ENCODE measurements at regions not wholly inside any gene's neighbourhood (a gene's known extent, or its start where the extent isn't known, plus 50 kb on each side); places are given as distances from the start of the nearest gene placed in this dataset.

DNA sequence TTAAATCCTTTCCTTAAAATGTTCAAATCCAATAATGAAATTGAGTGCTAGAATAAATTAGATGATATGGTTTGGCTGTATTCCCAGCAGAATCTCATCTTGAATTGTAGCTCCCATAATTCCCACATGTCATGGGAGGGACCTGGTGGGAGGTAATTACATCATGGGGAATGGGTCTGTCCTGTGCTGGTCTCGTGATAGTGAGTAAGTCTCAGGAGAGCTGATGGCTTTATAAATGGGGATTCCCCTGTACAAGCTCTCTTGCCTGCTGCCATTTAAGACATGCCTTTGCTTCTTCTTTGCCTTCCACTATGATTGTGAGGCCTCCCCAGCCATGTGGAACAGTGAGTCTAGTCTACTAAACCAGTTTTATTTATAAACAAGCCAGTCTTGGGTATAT lies 508.5 kb downstream of the ETNK1 start:
- TF ChIP-seq EZH2phosphoT487 (conservative IDR thresholded peaks at IDR 0.05; ENCODE audit: low read length): no peak
- no peak for TF ChIP-seq CTCF (IDR thresholded peaks at IDR 0.05; ENCODE audit: insufficient read depth, low read length, poor library complexity, severe bottlenecking)
- Histone ChIP-seq H3K9me3 (ENCODE audit: insufficient read depth, low read length) (no peaks in the 10 kb centered on the region), H3K4me2 (ENCODE audit: low read depth, low read length, poor library complexity, severe bottlenecking) (no peak overlapping the region), H3F3A (ENCODE audit: insufficient read depth) (no peaks in the 10 kb centered on the region), H3K4me3 (ENCODE audit: insufficient read depth, low read length, poor library complexity, severe bottlenecking) (no peak overlapping the region), H3K27ac (ENCODE audit: low read depth, low read length) (no peak overlapping the region), H3K27me3 (ENCODE audit: low read length) (no peaks in the 10 kb centered on the region), H3K79me2 (ENCODE audit: insufficient read depth, low read length) (no peaks in the 10 kb centered on the region), H3K36me3 (ENCODE audit: low read length) (no peaks in the 10 kb centered on the region), H3K9ac (ENCODE audit: low read length) (no peak overlapping the region), H2AFZ (ENCODE audit: low read depth, low read length, severe bottlenecking) (no peak overlapping the region), H3K9me2 (replicated peaks; ENCODE audit: insufficient read depth, low read length) (0 out of 2 replicates have a peak, but pooled peaks cover 6% of the 10 kb centered on the region), H4K20me1 (ENCODE audit: low read depth, low read length) (no peaks in the 10 kb centered on the region)

GRCh38 chr12:23139026-23139425 lies 514.1 kb downstream of the ETNK1 start:
- no peak for TF ChIP-seq EZH2phosphoT487 (conservative IDR thresholded peaks at IDR 0.05; ENCODE audit: low read length)
- TF ChIP-seq CTCF (IDR thresholded peaks at IDR 0.05; ENCODE audit: insufficient read depth, low read length, poor library complexity, severe bottlenecking): no peak
- no peak overlapping the region for H3K27ac ChIP-seq (ENCODE audit: low read depth, low read length)
- H3F3A ChIP-seq (ENCODE audit: insufficient read depth): no peaks in the 10 kb centered on the region
- H3K27me3 ChIP-seq (ENCODE audit: low read length): no peaks in the 10 kb centered on the region
- H3K9me3 ChIP-seq (ENCODE audit: insufficient read depth, low read length): no peaks in the 10 kb centered on the region
- H2AFZ ChIP-seq (ENCODE audit: low read depth, low read length, severe bottlenecking): no peak overlapping the region
- H3K9me2 ChIP-seq (replicated peaks; ENCODE audit: insufficient read depth, low read length): 0 out of 2 replicates have a peak, but pooled peaks cover 6% of the 10 kb centered on the region
- no peaks in the 10 kb centered on the region for H4K20me1 ChIP-seq (ENCODE audit: low read depth, low read length)
- no peaks in the 10 kb centered on the region for H3K79me2 ChIP-seq (ENCODE audit: insufficient read depth, low read length)
- H3K36me3 ChIP-seq (ENCODE audit: low read length): no peaks in the 10 kb centered on the region
- no peak overlapping the region for H3K4me3 ChIP-seq (ENCODE audit: insufficient read depth, low read length, poor library complexity, severe bottlenecking)
- H3K4me2 ChIP-seq (ENCODE audit: low read depth, low read length, poor library complexity, severe bottlenecking): no peak overlapping the region
- H3K9ac ChIP-seq (ENCODE audit: low read length): no peak overlapping the region

- no peak for TF ChIP-seq CTCF (IDR thresholded peaks at IDR 0.05; ENCODE audit: insufficient read depth, low read length, poor library complexity, severe bottlenecking)
- TF ChIP-seq EZH2phosphoT487 (conservative IDR thresholded peaks at IDR 0.05; ENCODE audit: low read length): no peak
- H3K9me2 ChIP-seq (replicated peaks; ENCODE audit: insufficient read depth, low read length): 0 out of 2 replicates have a peak, but pooled peaks cover under 1% of the 10 kb centered on the region
- no peaks in the 10 kb centered on the region for H3K9me3 ChIP-seq (ENCODE audit: insufficient read depth, low read length)
- H3K27ac ChIP-seq (ENCODE audit: low read depth, low read length): no peak overlapping the region
- H3K79me2 ChIP-seq (ENCODE audit: insufficient read depth, low read length): no peaks in the 10 kb centered on the region
- H3F3A ChIP-seq (ENCODE audit: insufficient read depth): no peaks in the 10 kb centered on the region
- H4K20me1 ChIP-seq (ENCODE audit: low read depth, low read length): no peaks in the 10 kb centered on the region
- H2AFZ ChIP-seq (ENCODE audit: low read depth, low read length, severe bottlenecking): no peak overlapping the region
- H3K9ac ChIP-seq (ENCODE audit: low read length): no peak overlapping the region
- no peak overlapping the region for H3K4me3 ChIP-seq (ENCODE audit: insufficient read depth, low read length, poor library complexity, severe bottlenecking)
- H3K27me3 ChIP-seq (ENCODE audit: low read length): no peaks in the 10 kb centered on the region
- H3K4me2 ChIP-seq (ENCODE audit: low read depth, low read length, poor library complexity, severe bottlenecking): no peak overlapping the region
- H3K36me3 ChIP-seq (ENCODE audit: low read length): no peaks in the 10 kb centered on the region
These were observed 515.7 kb downstream of the ETNK1 start for GRCh38 chr12:23140710-23141109.
